Upper lobe of right lung (tissue), 1 donor: ENCODE measurements at regions not wholly inside any gene's neighbourhood (a gene's known extent, or its start where the extent isn't known, plus 50 kb on each side); places are given as distances from the start of the nearest gene placed in this dataset.

Experiments used
- ATAC-seq: fragments of 200-7000 bp; cut with Tn5 transposase; one replicate; pipeline ENCODE4 v1.9.1; 2020; ENCODE audit warnings: mild to moderate bottlenecking, moderate library complexity
- DNase-seq: peaks from one replicate; pipeline ENCODE4 v3.0.0-alpha.2; 2020
- H3K27ac ChIP-seq: fragments of 200-600 bp; one replicate; pipeline ENCODE4 v1.8.0; 2022
- H3K27me3 ChIP-seq: fragments of 200-600 bp; one replicate; pipeline ENCODE4 v1.8.0; 2022; ENCODE audit warnings: mild to moderate bottlenecking
- H3K36me3 ChIP-seq: fragments of 200-600 bp; one replicate; pipeline ENCODE4 v1.8.0; 2022
- H3K4me1 ChIP-seq: fragments of 200-600 bp; one replicate; pipeline ENCODE4 v1.8.0; 2022
- H3K4me3 ChIP-seq: fragments of 200-600 bp; one replicate; pipeline ENCODE4 v1.8.0; 2022; ENCODE audit warnings: mild to moderate bottlenecking
- H3K9me3 ChIP-seq: fragments of 200-600 bp; one replicate; pipeline ENCODE4 v1.8.0; 2022
- CTCF ChIP-seq: fragments of 200-600 bp; IDR thresholded peaks from one replicate; pipeline ENCODE4 v1.8.0; 2022; ENCODE audit warnings: antibody characterized with exemption
- intact Hi-C: fragments of 100-400 bp; cut with DNase I; formaldehyde crosslinking; loops from one replicate; pipeline ENCODE4 v1.11.0; 2022
- donor health status: DM: no; HTN: yes; CAD: no; lungs with severe emphysema.

DNA sequence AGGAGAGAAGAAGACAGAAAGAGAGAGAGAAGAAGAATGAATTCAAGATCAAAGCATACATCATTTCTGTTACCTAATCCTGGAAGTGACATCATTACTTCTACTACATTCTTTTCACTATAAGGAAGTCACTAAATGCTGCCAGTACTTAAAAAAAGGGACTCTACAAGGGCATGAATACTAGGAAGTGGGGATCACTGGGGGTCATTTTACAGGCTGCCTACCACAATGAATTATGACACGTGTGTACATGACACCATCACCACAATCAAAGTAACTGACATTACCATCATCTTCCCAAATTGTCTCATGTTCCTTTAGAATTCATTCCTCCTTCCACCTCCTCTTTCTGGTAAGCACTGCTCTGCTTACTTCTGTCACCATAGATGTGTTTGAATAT is 227.0 kb downstream of the CPE start:
- Histone ChIP-seq H3K36me3 (no peaks in the 10 kb centered on the region), H3K4me1 (no peaks in the 10 kb centered on the region), H3K27me3 (no peaks in the 10 kb centered on the region), H3K9me3 (no peaks in the 10 kb centered on the region), H3K4me3 (no peak overlapping the region), H3K27ac (no peak overlapping the region)
- ATAC-seq (no peak), DNase-seq (no peak)
- TF ChIP-seq CTCF: no peak
- intact Hi-C loops: no loop called here

DNA sequence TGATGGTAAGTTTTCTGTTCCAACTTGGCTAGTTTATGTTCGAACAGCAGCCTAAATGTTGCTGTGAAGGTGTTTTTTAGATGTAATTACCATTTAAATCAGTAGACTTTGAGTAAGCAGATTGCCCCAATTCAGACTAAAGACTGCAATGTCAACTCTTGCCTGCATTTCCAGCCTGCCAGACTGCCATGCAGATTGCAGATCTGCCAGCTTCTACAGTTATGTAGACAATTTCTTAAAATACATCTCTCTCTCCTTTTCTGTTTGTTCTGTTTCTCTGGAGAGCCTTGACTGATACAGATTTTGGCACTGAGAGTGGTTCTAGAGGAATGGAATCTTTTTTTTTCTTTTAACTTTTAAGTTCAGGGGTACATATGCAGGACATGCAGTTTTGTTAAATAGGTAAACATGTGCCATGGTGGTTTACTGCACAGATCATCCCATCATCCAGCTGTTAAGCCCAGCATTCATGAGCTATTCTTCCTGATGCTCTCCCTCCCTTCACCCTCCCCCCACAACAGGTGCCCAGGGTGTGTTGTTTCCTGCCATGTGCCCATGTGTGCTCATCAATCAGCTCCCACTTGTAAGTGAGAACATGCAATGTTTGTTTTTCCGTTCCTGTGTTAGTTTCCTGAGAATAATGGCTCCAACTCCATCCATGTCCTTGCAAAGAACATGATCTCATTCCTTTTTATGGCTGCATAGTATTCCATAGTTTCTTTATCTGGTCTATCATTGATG is 227.8 kb downstream of the CPE start:
- H3K36me3 ChIP-seq: no peaks in the 10 kb centered on the region
- no peak for TF ChIP-seq CTCF
- no peaks in the 10 kb centered on the region for H3K27me3 ChIP-seq
- no peak for ATAC-seq
- intact Hi-C loops: no loop called here
- no peak overlapping the region for H3K27ac ChIP-seq
- DNase-seq: no peak
- H3K9me3 ChIP-seq: no peaks in the 10 kb centered on the region
- H3K4me1 ChIP-seq: no peaks in the 10 kb centered on the region
- no peak overlapping the region for H3K4me3 ChIP-seq

DNA sequence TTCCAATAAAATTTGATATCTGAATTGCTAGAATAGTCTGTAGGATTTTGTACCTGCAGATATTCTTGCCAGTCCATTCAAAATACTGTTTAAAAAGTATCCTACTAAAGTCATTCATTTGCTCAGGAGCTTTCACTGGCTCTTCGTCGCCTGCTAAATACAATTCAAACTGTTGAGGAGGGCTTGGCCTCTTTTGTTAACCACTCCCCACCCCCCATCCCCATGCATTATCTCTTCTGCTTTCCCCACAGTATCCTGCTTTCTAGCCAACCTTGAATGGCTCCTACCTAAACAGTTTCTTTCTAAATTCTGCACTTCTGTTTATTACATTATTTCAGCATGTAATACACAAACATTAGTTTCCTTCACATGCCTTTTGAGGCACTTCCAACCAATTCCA is 230.8 kb downstream of the CPE start:
- TF ChIP-seq CTCF: no peak
- H3K27me3 ChIP-seq: no peaks in the 10 kb centered on the region
- ATAC-seq: no peak
- intact Hi-C loops: no loop called here
- DNase-seq: no peak
- H3K4me1 ChIP-seq: no peaks in the 10 kb centered on the region
- H3K4me3 ChIP-seq: no peak overlapping the region
- H3K36me3 ChIP-seq: no peaks in the 10 kb centered on the region
- H3K9me3 ChIP-seq: no peaks in the 10 kb centered on the region
- H3K27ac ChIP-seq: no peak overlapping the region

- intact Hi-C loops: no loop called here
- Histone ChIP-seq H3K4me1 (no peaks in the 10 kb centered on the region), H3K9me3 (no peaks in the 10 kb centered on the region), H3K4me3 (no peak overlapping the region), H3K36me3 (no peaks in the 10 kb centered on the region), H3K27ac (no peak overlapping the region), H3K27me3 (no peaks in the 10 kb centered on the region)
- ATAC-seq (no peak), DNase-seq (no peak)
- no peak for TF ChIP-seq CTCF
Observed at GRCh38 chr4:165610679-165611437, 232.1 kb downstream of the CPE start.

DNA sequence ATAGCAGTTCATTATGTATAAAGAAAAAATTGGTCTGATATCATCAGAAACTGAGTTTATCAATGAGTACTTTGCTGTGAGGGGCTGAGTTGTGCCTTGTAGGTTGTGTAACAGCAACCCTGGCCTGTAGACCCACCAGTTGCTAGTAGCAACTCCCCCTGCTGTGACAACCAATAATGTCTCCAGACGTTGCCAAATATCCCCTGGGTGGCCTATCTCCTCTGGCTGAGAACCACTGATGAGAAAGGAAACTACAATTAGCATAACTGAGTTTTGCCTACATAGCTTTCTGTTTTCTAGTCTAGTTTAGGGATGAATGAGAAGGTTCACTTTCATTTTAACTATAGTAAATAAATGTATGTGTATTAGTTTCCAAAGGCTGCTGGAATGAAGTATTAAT is 234.1 kb downstream of the CPE start:
- DNase-seq (no peak), ATAC-seq (no peak)
- no peaks in the 10 kb centered on the region for H3K4me1 ChIP-seq
- no peak overlapping the region for H3K4me3 ChIP-seq
- H3K9me3 ChIP-seq: no peaks in the 10 kb centered on the region
- no peak overlapping the region for H3K27ac ChIP-seq
- no peaks in the 10 kb centered on the region for H3K27me3 ChIP-seq
- intact Hi-C loops: no loop called here
- H3K36me3 ChIP-seq: no peaks in the 10 kb centered on the region
- TF ChIP-seq CTCF: no peak
